RWPE1 (cell line): ENCODE measurements at regions not wholly inside any gene's neighbourhood (a gene's known extent, or its start where the extent isn't known, plus 50 kb on each side); places are given as distances from the start of the nearest gene placed in this dataset.
"Not testable (repeated sequence)": the region's sequence is repeated elsewhere in the genome, so short reads cannot be mapped to it uniquely, and the experiment has no call there.

Source experiments
- CTCF ChIA-PET: fragments of 350-600 bp; sonication (Branson Sonifier 250); formaldehyde crosslinking; extraction: SDS; loops from one replicate; lab custom pipeline; 2021; lab: Yijun Ruan, JAX
- POLR2A ChIA-PET: fragments of 400-600 bp; formaldehyde crosslinking; extraction: SDS; loops from one replicate; lab custom pipeline; 2020; ENCODE audit warnings: antibody characterized with exemption; ENCODE audit not compliant: low non-redundant PET; lab: Yijun Ruan, JAX
- DNase-seq: peaks from one replicate; pipeline ENCODE4 v3.0.0; 2012; ENCODE audit warnings: low spot score
- H3K27ac ChIP-seq: fragments of 450-650 bp; 2 replicates; pipeline ENCODE4 v1.5.1; 2017
- TF ChIP-seq, protein P1 (sequence below): fragments of 450-650 bp; conservative IDR thresholded peaks from 2 replicates; pipeline ENCODE4 v1.5.1; 2017; ENCODE audit warnings: low read depth, mild to moderate bottlenecking

- DNase-seq = no peak
- POLR2A ChIA-PET = no interaction called here
Measured at GRCh38 chr10:33861016-33861704, 526.7 kb upstream of the NRP1 start.

DNA sequence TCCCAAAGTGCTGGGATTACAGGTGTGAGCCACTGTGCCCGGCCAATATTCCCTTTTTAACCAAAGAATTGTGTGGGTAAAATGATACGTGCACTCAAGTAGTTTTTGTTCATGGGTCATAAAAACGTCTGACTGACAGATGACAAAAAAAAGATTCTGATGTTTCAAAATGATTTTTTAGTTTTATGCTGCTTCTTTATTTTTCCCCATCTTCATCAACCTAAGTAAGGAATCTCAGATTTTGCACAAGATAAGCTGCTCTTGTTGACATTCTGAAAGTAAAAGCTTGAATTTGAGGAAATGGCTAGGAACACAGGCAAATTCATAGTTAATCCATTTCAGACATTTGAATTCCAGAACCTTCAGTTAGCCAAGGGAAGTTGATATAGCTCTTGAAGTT is 526.1 kb upstream of the NRP1 start:
- DNase-seq = no peak
- POLR2A ChIA-PET = no interaction called here
- TF ChIP-seq, protein P1, sequence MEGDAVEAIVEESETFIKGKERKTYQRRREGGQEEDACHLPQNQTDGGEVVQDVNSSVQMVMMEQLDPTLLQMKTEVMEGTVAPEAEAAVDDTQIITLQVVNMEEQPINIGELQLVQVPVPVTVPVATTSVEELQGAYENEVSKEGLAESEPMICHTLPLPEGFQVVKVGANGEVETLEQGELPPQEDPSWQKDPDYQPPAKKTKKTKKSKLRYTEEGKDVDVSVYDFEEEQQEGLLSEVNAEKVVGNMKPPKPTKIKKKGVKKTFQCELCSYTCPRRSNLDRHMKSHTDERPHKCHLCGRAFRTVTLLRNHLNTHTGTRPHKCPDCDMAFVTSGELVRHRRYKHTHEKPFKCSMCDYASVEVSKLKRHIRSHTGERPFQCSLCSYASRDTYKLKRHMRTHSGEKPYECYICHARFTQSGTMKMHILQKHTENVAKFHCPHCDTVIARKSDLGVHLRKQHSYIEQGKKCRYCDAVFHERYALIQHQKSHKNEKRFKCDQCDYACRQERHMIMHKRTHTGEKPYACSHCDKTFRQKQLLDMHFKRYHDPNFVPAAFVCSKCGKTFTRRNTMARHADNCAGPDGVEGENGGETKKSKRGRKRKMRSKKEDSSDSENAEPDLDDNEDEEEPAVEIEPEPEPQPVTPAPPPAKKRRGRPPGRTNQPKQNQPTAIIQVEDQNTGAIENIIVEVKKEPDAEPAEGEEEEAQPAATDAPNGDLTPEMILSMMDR = no peak
- no peak overlapping the region for H3K27ac ChIP-seq
- CTCF ChIA-PET = interaction anchor here (0.6 kb wide), 1 partner anchor 134 kb away, joined by 3 read pairs; no protein-coding TSS in a partner anchor

More at GRCh38 chr10:33861016-33861704, 526.7 kb upstream of the NRP1 start:
- TF ChIP-seq, protein P1 = no peak
- H3K27ac ChIP-seq = no peak overlapping the region
- CTCF ChIA-PET = no interaction called here

- TF ChIP-seq, protein P1 = no peak
- H3K27ac ChIP-seq = no peak overlapping the region
- ChIA-PET POLR2A (no interaction called here), CTCF (interaction anchor here (0.7 kb wide), 1 partner anchor 29 kb away, joined by 4 read pairs; no protein-coding TSS in a partner anchor)
- no peak for DNase-seq
Measured at GRCh38 chr10:33859319-33860022, 525.0 kb upstream of the NRP1 start.

- TF ChIP-seq, protein P1 = no peak
- ChIA-PET POLR2A (no interaction called here), CTCF (no interaction called here)
- DNase-seq = no peak
- no peak overlapping the region for H3K27ac ChIP-seq
Measured at GRCh38 chr10:33858326-33858725, 523.9 kb upstream of the NRP1 start.

GRCh38 chr10:33853221-33853620 is 518.8 kb upstream of the NRP1 start:
- CTCF ChIA-PET, POLR2A ChIA-PET, H3K27ac ChIP-seq, DNase-seq: not testable (repeated sequence)

- TF ChIP-seq, protein P1 = no peak
- H3K27ac ChIP-seq = no peak overlapping the region
- no peak for DNase-seq
- ChIA-PET POLR2A (no interaction called here), CTCF (no interaction called here)
Measured at GRCh38 chr10:33843379-33843778, 508.9 kb upstream of the NRP1 start.

DNA sequence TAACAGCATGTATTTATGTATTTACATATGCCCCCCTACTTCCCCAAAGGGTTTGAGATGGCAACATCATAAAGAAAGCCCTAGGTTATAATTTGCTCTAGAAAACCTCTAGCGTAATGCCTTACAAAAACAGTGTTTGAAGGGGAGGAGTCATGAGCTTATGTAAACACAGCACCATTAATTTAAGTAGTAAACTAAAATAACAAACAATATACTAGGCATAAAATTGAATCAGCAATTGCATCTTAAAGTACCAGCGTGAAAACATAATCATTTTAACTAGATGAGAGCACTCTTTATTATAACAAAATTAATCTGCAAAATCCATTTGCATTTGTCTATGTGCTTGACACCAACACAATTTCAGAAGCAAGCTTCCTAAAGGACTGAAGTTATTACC is 507.2 kb upstream of the NRP1 start:
- POLR2A ChIA-PET = no interaction called here
- TF ChIP-seq, protein P1 = no peak
- DNase-seq = no peak
- H3K27ac ChIP-seq = no peak overlapping the region
- CTCF ChIA-PET = interaction anchor here (0.7 kb wide), 1 partner anchor 1110 kb away, joined by 4 read pairs; no protein-coding TSS in a partner anchor
